ENCODE measurements at regions not wholly inside any gene's neighbourhood (a gene's known extent, or its start where the extent isn't known, plus 50 kb on each side); places are given as distances from the start of the nearest gene placed in this dataset.
"Not testable (repeated sequence)": the region's sequence is repeated elsewhere in the genome, so short reads cannot be mapped to it uniquely, and the experiment has no call there.

DNA sequence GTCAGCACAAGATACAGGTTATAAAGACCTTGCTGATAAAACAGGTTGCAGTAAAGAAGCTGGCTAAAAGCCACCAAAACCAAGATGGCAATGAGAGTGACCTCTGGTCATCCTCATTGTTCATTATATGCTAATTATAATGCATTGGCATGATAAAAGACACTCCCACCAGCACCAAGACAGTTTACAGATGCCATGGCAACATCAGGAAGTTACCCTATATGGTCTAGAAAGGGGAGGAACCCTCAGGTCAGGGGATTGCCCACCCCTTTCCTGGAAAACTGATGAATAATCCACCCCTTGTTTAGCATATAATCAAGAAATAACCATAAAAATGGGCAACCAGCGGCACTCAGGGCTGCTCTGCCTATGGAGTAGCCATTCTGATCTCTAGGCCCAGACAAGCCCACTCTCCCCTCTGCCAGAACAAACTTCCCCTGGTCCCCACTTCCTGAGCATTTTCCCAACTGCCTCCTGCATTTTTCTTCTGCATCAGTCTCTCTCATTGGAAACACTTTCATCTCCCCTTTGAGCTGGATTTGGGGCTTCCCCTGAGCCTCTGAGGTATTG, 215.3 kb upstream of the SDK2 start:
- not testable (repeated sequence) for TF ChIP-seq CTCF, POLR2AphosphoS5 (IDR thresholded peaks at IDR 0.05)

All from prostate gland (tissue), 2 donors.